HL-60 (cell line): ENCODE measurements at regions not wholly inside any gene's neighbourhood (a gene's known extent, or its start where the extent isn't known, plus 50 kb on each side); places are given as distances from the start of the nearest gene placed in this dataset.

ENCODE experiments used
- GABPA ChIP-seq: IDR thresholded peaks from 2 replicates; pipeline ENCODE4 v1.6.1; 2012; ENCODE audit warnings: low read depth
- POLR2AphosphoS5 ChIP-seq: IDR thresholded peaks from 2 replicates; pipeline ENCODE4 v1.6.1; 2012; ENCODE audit warnings: low read depth
- SPI1 ChIP-seq: IDR thresholded peaks from 2 replicates; pipeline ENCODE4 v1.6.1; 2012; ENCODE audit warnings: low read depth, mild to moderate bottlenecking, borderline replicate concordance
- TF ChIP-seq, protein P1 (sequence below): IDR thresholded peaks from one replicate; pipeline ENCODE4 v1.5.1; 2011; ENCODE audit warnings: low read length, control low read depth, inconsistent platforms; ENCODE audit not compliant: insufficient read depth

DNA sequence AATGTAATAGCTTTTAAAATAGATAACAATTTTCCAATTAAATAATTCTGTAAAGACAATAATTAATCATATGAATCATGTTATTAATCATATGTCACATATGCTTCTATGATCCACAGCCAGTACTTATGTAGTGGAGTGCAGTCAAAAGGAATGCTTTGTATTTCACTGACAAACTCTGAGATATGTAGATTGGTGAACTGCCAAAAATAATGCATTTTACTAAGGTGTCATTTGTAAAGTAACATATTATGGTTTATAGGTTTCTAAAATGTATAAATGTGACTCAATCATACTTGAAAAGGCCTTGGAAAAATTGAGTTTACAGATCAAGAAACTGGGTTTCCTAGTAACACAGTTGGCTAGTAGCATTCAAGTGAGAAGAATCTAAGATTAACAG lies 93.8 kb upstream of the KCNH7 start:
- TF ChIP-seq, protein P1, sequence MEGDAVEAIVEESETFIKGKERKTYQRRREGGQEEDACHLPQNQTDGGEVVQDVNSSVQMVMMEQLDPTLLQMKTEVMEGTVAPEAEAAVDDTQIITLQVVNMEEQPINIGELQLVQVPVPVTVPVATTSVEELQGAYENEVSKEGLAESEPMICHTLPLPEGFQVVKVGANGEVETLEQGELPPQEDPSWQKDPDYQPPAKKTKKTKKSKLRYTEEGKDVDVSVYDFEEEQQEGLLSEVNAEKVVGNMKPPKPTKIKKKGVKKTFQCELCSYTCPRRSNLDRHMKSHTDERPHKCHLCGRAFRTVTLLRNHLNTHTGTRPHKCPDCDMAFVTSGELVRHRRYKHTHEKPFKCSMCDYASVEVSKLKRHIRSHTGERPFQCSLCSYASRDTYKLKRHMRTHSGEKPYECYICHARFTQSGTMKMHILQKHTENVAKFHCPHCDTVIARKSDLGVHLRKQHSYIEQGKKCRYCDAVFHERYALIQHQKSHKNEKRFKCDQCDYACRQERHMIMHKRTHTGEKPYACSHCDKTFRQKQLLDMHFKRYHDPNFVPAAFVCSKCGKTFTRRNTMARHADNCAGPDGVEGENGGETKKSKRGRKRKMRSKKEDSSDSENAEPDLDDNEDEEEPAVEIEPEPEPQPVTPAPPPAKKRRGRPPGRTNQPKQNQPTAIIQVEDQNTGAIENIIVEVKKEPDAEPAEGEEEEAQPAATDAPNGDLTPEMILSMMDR: no peak
- no peak for TF ChIP-seq GABPA
- no peak for TF ChIP-seq SPI1
- TF ChIP-seq POLR2AphosphoS5: no peak
